Urinary bladder (tissue), 3 donors: ENCODE measurements at regions not wholly inside any gene's neighbourhood (a gene's known extent, or its start where the extent isn't known, plus 50 kb on each side); places are given as distances from the start of the nearest gene placed in this dataset.
A peak's percentile ranks its signal among the peaks of the same experiment; 100 is the strongest.

Experiments
- DNase-seq: peaks from one replicate; pipeline ENCODE4 v3.0.0-alpha.2; 2015; ENCODE audit errors: extremely low spot score
- H3K27ac ChIP-seq: one replicate; pipeline ENCODE4 v1.5.1; 2013; ENCODE audit warnings: low read depth, mild to moderate bottlenecking, moderate library complexity
- H3K36me3 ChIP-seq: one replicate; pipeline ENCODE4 v1.6.1; 2013; ENCODE audit warnings: mild to moderate bottlenecking, moderate library complexity; ENCODE audit not compliant: insufficient read depth
- H3K4me1 ChIP-seq: one replicate; pipeline ENCODE4 v1.6.1; 2013; ENCODE audit warnings: mild to moderate bottlenecking, moderate library complexity; ENCODE audit not compliant: insufficient read depth
- H3K4me3 ChIP-seq: one replicate; pipeline ENCODE4 v1.5.1; 2013; ENCODE audit warnings: low read depth, low read length
- WGBS: extraction: QIAGEN DNeasy Blood & Tissue Kit; methylation state at CpG from one replicate; pipeline ENCODE4 v1.1.7; 2013; 5-methylcytosine and 5-hydroxymethylcytosine counted together
- donor health status: healthy with polysubstance abuse.
- donor health status: healthy.

DNA sequence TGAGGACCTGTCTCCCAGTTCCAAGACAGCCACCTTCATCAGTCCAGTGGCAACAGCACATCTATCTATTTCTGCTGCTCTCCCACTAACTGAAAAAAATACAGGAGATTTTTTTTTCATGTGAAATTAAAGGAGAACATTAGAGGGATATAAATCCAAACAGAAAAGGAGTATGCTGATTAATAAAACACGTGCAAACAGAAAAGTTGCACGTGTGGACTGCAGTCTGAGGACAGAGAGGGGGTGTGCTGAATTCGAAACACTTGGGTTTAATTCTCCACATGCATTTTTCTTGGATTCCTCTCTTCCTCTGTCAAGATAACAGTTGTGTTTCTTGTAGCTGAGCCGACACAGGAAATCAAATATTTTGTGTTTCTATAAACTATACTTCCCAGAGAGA is 113.4 kb downstream of the CYRIA start:
- Histone ChIP-seq H3K27ac (no peak overlapping the region), H3K36me3 (no peaks in the 10 kb centered on the region), H3K4me1 (no peaks in the 10 kb centered on the region), H3K4me3 (no peak overlapping the region)
- DNase-seq = no peak
- WGBS = 48% methylated on average over 4 of the region's 4 CpGs

DNA sequence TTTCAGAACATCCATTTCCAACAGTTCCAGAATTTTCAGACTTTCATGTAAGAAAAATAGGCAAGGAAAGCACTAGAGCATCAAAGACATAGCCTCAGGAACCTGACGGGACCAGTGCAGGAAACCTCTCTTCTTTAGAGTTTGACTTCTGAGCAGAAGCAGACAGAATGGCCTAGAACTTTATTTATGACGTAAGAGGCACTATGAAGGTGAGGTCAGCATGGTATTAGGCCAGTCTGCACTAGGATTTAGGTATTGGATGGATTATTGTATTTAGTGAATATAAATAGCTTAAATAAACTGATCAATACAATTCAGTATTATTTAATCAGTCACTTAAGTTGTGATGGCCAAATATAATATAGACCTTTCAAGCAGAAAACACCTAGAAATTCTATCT is 117.6 kb downstream of the CYRIA start:
- Histone ChIP-seq H3K36me3 (no peaks in the 10 kb centered on the region), H3K27ac (no peak overlapping the region), H3K4me3 (no peak overlapping the region), H3K4me1 (no peaks in the 10 kb centered on the region)
- no peak for DNase-seq
- 73% methylated on average over 2 of the region's 2 CpGs for WGBS

DNA sequence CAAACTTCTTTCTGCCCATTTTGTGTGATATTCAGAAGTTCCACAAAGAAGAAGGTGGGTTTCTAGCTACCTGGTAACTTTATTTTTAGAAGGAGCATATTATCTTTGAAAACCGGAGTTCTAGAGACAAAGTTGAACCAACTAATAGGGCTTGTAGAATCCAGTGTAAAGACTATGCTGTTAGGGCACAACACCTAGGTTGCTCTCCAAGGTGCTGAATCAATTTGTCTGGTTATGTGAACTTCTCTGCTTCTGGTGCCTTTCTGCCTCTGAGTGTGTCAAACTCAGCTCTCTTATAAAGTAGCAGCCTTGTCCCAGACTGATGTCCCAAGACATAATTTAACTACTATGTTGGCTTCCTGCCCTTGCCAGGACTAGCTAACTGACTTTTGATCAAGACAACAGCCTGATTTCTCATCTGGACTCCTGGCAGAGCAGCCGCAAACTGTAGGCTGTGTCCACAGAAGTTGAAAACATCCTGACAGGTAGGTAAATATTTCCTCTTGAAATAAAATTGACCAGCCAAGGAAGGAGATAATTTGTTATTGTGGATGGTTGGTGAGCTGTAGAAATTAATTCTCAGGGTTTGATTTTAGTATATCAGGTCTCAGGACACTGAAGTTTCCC is 119.4 kb downstream of the CYRIA start:
- WGBS = 65% methylated on average over 2 of the region's 2 CpGs
- peak; percentile 59 for DNase-seq
- Histone ChIP-seq H3K4me1 (no peaks in the 10 kb centered on the region), H3K27ac (no peak overlapping the region), H3K36me3 (no peaks in the 10 kb centered on the region), H3K4me3 (no peak overlapping the region)

DNA sequence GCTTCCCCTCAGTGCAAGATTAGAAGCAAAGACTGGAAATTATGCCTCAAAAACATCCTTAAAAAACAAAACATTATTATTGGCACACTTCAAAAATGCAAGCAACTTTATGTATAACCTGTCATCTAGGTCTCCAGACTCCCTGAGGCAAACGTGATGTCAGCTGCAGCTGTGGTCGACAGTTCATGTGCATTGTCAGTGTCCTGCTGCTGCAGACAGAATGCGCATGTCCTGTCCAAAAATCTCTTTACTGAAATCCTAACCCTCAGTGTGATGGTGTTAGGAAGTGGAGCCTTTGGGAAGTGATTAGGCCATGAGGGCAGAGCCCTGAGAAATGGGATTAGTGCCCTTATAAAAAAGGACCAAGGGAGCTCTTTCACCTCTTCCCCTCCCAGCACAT is 126.9 kb downstream of the CYRIA start:
- H3K4me1 ChIP-seq = no peaks in the 10 kb centered on the region
- H3K27ac ChIP-seq = no peak overlapping the region
- DNase-seq = no peak
- WGBS = 48% methylated on average over 3 of the region's 3 CpGs
- H3K4me3 ChIP-seq = no peak overlapping the region
- H3K36me3 ChIP-seq = no peaks in the 10 kb centered on the region

DNA sequence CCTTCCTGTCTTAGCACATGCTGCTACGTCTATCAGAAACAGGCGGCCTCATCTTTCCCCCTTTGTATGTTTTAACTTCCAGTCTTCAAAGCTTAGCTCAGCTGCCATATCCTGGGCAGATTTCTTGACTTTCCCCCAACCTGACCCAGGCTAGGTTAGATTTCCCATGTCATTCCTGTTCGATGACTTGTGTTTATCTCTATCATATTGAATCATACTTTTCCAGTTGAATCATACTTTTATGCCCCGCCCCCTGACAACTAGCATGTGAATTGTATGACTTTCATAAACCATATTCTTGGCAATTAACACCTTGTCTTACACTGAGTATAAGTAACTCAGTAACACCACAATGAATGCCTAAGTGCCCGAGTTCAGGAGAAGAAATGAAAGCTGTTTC is 128.3 kb downstream of the CYRIA start:
- WGBS = 77% methylated on average over 5 of the region's 5 CpGs
- no peak for DNase-seq
- Histone ChIP-seq H3K4me3 (no peak overlapping the region), H3K27ac (no peak overlapping the region), H3K36me3 (no peaks in the 10 kb centered on the region), H3K4me1 (no peaks in the 10 kb centered on the region)

DNA sequence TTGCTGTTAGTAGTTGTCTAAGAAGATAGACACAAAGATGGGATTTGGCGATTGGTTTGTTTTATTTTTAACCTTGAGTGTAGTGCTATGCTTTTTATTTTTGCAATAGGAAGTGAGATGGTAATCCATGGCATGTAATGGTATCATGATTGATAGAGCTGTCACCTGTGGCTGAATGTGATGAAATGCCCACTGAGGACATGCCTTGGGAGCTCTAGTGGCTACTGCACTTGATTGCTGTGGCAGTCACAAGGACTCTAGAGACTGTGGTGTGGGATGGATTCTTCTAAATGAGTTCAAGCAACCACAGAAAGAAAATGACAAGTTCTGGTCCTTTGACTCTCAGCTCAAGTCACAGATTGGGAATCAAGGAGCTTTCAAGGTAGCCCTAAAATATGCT is 139.4 kb downstream of the CYRIA start:
- H3K36me3 ChIP-seq = no peaks in the 10 kb centered on the region
- H3K4me3 ChIP-seq = no peak overlapping the region
- H3K27ac ChIP-seq = no peak overlapping the region
- WGBS = 84% methylated on average over 1 of the region's 1 CpG
- no peak for DNase-seq
- H3K4me1 ChIP-seq = no peaks in the 10 kb centered on the region

DNA sequence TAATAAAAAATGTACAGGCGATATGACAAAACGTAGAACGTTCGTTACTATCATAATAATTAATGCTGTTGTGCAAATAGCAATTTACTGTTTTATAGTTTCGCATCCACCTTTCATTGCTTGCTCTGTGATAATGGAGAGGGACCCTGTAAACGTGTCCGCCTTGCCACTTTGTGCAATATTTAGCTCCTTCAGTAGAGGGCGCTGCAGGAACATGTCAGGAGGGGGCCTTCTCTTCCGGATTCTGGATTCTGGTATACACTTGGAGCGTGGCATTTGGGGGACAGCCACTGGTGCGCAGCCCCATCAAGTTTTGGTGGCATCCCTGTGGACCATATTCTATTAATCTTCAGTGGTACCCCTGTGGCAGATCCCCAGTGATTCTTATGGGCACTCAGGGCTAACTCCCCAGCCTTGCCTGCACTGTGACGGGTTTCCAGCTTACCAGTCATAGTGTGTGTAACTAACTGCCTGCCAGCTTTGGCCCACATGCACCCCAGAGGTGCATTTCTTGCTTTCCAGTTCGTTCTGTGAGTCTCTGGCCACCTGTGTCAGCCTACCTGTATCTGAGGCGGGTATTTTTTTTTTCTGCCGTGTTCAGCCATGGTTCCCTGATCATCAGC is 140.3 kb downstream of the CYRIA start:
- Histone ChIP-seq H3K4me3 (no peak overlapping the region), H3K4me1 (no peaks in the 10 kb centered on the region), H3K36me3 (no peaks in the 10 kb centered on the region), H3K27ac (no peak overlapping the region)
- no peak for DNase-seq
- WGBS = 84% methylated on average over 15 of the region's 15 CpGs

DNA sequence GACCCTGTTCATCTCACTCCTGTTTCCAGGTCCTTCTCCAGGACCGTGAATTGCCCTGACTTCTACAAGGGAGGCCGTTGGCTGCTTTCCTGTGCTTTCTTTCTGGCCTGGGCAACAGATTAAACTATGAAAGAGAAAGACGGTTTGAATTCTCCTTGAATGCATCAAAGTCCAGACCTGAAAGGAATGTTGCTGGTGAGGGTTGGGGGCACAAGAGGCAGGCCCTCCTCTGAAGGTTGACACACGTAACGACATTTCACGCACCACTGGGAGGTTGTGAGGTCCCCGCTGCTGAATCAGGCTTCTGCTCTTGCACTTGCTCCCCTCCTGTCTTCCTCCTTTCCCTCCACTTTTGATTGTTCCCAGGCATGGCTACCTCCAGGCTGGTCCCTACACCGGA is 141.9 kb downstream of the CYRIA start:
- no peaks in the 10 kb centered on the region for H3K36me3 ChIP-seq
- no peak overlapping the region for H3K4me3 ChIP-seq
- H3K27ac ChIP-seq = no peak overlapping the region
- no peaks in the 10 kb centered on the region for H3K4me1 ChIP-seq
- no peak for DNase-seq
- WGBS = 76% methylated on average over 8 of the region's 8 CpGs

DNA sequence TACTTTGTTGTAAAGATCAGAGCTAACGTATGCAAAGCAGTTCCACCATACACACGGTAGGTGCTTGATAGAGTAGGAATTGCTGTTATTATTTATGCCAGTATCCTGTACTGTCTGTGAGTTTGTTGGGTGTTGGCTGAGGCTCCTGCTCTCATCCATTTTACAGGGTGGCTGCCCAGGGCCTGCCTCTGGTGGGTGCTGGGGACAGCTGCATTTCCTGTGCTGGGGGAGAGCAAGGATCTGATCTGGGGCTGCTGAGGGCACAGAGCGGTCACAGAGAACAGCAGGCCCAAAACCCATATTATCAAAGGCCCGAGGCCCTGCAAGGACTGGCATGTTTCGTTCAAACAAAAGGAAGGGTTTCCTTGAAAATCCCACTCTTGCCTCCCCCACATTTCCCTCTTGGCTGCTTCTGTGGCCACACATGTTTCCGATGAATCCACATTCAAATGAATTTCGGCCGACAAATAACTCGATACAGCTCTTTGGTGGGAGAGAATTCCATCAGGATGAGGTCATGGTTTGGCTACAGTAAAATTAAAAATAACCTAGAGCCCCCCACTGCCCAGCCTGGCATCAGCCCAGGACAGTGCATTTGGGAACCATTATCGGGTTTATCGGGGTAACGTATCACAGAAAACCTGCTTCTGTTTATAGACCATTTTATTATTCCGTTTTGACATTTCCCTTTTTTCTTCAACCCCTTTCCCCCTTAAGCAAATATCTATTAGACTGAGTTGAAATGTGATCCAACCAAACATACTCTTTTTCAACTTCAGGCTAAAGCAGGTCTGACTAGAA is 143.4 kb downstream of the CYRIA start:
- Histone ChIP-seq H3K4me3 (no peak overlapping the region), H3K36me3 (no peaks in the 10 kb centered on the region), H3K27ac (no peak overlapping the region), H3K4me1 (no peaks in the 10 kb centered on the region)
- DNase-seq = peak; percentile 55
- 39% methylated on average over 13 of the region's 13 CpGs for WGBS

DNA sequence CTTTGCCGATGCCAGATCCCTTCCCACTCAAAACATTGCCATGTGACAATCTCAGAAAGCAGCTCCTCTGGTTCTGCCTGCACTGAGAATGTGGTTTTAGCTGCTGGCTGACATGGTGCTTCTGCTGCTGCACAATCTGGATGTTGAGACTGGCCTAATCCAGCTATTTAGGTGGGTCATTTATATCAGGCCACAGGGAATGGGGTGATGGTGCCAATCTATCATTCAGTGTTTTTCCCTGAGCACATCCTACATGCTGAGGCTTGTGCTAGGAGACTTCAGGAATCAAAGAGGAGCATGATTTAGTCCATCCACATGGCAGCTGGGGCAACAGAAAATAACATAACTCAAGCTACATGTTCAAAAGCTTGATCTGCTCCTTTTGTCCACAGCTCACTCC is 144.7 kb downstream of the CYRIA start:
- DNase-seq = no peak
- WGBS = 0% methylated on average over 1 of the region's 1 CpG

DNA sequence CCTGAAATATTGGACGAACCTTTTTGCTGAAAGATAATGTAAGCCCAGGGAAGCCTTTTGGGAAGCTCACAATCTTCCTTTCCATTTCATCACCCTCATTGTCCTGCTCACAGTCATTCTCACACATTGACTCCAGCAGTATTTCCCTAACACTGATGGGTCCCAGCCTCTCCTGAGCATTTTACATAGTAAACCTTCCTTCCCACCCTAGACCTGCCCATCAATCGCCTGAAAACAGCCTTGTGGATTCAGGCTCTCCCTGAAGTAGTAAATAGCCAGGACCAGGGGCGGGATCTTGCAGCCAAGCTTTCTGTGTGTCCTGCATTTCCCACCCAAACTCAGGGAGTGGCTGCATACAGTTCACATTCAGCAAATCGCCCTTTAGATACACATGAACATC is 149.9 kb downstream of the CYRIA start:
- no peak for DNase-seq
- H3K4me1 ChIP-seq = no peaks in the 10 kb centered on the region
- no peak overlapping the region for H3K4me3 ChIP-seq
- H3K36me3 ChIP-seq = no peaks in the 10 kb centered on the region
- 76% methylated on average over 4 of the region's 4 CpGs for WGBS
- no peak overlapping the region for H3K27ac ChIP-seq

More for the DNA sequence above, 144.7 kb downstream of the CYRIA start:
- Histone ChIP-seq H3K27ac (no peak overlapping the region), H3K4me3 (no peak overlapping the region), H3K4me1 (no peaks in the 10 kb centered on the region), H3K36me3 (no peaks in the 10 kb centered on the region)

DNA sequence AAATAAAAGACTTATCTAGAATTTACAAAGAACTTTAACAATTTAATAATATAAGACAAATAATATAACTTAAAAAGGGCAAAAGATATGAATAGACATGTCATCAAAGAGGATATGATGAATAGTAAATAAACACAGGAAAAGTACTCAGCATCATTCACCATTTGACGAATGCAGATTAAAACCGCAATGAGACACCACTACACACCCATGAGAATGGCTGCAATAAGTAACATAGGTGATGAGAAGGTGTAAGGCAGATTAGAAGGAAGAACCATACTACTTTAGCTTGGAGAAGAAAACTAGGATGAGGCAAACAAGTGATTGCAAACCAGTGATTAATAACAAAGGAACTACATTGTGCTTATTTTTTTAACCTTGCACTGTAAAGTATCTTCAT is 152.0 kb downstream of the CYRIA start:
- DNase-seq = no peak
- 84% methylated on average over 2 of the region's 2 CpGs for WGBS

DNA sequence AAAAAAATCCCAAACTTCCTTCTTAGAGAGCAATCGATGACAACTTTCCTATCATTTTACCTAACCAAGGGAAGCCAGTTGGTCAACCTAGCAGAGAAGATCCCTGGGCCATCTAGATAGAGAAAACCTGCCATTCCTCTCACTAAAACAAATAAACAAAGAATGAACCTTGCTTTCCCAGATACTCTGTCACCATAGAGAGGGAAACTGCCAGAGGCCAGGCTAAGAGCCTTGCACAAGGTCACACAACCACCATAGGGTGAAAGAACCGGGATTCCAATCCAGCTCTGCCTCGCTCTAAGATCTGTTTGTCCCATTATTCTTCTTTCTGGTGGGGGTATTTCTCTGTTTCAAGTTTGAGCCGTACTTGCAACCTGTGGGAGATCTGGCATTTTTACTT is 154.6 kb downstream of the CYRIA start:
- no peak overlapping the region for H3K27ac ChIP-seq
- H3K4me3 ChIP-seq = no peak overlapping the region
- H3K4me1 ChIP-seq = no peaks in the 10 kb centered on the region
- no peaks in the 10 kb centered on the region for H3K36me3 ChIP-seq
- no peak for DNase-seq
- 89% methylated on average over 4 of the region's 4 CpGs for WGBS

More for the DNA sequence above, 152.0 kb downstream of the CYRIA start:
- Histone ChIP-seq H3K36me3 (no peaks in the 10 kb centered on the region), H3K4me3 (no peak overlapping the region), H3K27ac (no peak overlapping the region), H3K4me1 (no peaks in the 10 kb centered on the region)

DNA sequence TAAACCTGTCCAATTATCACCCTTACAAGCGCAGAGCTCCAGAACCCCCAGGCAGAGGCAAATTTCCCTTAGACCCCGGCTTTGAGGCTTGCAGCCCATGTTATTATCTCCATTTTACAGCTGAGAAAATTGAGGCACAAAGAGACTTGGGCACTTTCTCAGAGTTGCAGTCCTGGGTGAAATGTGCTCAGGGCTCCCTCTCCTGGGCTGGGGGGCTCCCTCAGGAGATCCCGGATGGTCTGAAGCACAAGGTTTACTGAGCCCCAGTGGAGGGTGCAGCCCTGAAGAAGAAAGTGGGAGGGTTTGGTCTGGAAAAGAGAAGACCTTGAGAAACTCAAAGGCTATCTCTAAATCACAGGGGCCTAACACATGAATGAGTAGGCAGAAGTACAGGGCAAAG is 156.6 kb downstream of the CYRIA start:
- no peaks in the 10 kb centered on the region for H3K36me3 ChIP-seq
- WGBS = 57% methylated on average over 3 of the region's 3 CpGs
- no peaks in the 10 kb centered on the region for H3K4me1 ChIP-seq

More for the DNA sequence above, 156.6 kb downstream of the CYRIA start:
- H3K27ac ChIP-seq = no peak overlapping the region
- H3K4me3 ChIP-seq = no peak overlapping the region
- DNase-seq = no peak
